SK-N-SH (cell line): ENCODE measurements at regions not wholly inside any gene's neighbourhood (a gene's known extent, or its start where the extent isn't known, plus 50 kb on each side); places are given as distances from the start of the nearest gene placed in this dataset.

Source experiments
- CHD2 ChIP-seq: fragments of 150-350 bp; IDR thresholded peaks from 2 replicates; pipeline ENCODE4 v1.6.1; 2018; ENCODE audit warnings: low read length; ENCODE audit not compliant: partially characterized antibody
- CTCF ChIP-seq: fragments of 200-600 bp; sonication (generic); IDR thresholded peaks from 2 replicates; pipeline ENCODE4 v1.6.1; 2017; ENCODE audit warnings: antibody characterized with exemption, mild to moderate bottlenecking, moderate library complexity
- POLR2AphosphoS5 ChIP-seq: IDR thresholded peaks from 2 replicates; pipeline ENCODE4 v1.6.1; 2012; ENCODE audit warnings: low read depth, low read length
- RAD21 ChIP-seq: IDR thresholded peaks from 2 replicates; pipeline ENCODE4 v1.6.1; 2012; ENCODE audit warnings: mild to moderate bottlenecking, low read length
- SIN3A ChIP-seq: IDR thresholded peaks from 2 replicates; pipeline ENCODE4 v1.6.1; 2012; ENCODE audit warnings: low read depth, mild to moderate bottlenecking, low read length, moderate library complexity, borderline replicate concordance

DNA sequence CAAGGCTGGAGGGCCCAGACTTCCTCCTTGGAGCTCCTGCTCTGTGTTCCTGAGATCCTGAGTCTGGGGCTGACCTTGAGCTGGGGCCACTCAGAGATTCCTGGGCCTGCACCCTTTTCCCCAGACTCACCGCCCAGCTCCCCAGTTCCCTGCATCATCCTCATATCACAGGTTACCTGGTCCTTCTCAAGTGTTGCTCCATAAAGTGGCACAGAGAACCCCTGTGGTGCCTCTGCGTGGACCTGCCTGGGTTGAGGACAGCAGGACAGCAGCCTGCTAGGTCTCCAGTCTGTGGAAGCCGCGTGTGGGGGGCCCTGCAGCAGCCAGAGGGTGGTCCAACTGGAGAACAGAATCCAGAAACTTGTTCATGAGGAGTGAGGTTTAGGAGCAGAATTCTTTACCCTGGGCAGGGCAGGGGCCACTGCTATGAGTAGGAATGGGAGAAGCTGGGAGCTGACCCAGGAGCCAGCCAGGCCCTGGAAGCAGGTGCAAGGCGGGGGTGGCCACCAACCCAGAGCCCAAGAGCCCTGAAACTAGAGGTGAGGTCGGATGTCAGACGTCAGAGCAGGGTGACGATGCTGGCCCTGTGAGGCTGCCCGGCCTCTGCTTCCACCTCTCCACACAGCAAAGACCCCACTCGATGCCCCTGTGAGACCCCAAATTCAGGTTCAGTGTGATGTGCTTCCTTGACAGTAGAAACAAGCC, 299.4 kb downstream of the TCERG1L start:
- no peak for TF ChIP-seq CTCF
- TF ChIP-seq CHD2, result no peak
- no peak for TF ChIP-seq RAD21
- TF ChIP-seq POLR2AphosphoS5, result no peak
- TF ChIP-seq SIN3A, result no peak
